GM13977 (cell line): ENCODE measurements at regions not wholly inside any gene's neighbourhood (a gene's known extent, or its start where the extent isn't known, plus 50 kb on each side); places are given as distances from the start of the nearest gene placed in this dataset.

Source experiments
- DNase-seq: peaks from one replicate; pipeline ENCODE4 v3.0.0; 2012; ENCODE audit warnings: low spot score
- in situ Hi-C: fragments of 300-500 bp; cut with MboI; formaldehyde crosslinking; loops from one replicate; pipeline ENCODE4 v1.12.0; 2022; ENCODE audit warnings: low sequenced_read_pairs, low pct_unique_long_range_greater_than_20kb, mixed read lengths, inconsistent platforms; ENCODE audit not compliant: unreplicated experiment
- TF ChIP-seq, protein P1 (sequence below): IDR thresholded peaks from 2 replicates; pipeline ENCODE4 v1.5.1; 2012; ENCODE audit warnings: mild to moderate bottlenecking, control low read depth; ENCODE audit not compliant: insufficient read depth; ENCODE audit errors: extremely low read depth, missing control alignments

DNA sequence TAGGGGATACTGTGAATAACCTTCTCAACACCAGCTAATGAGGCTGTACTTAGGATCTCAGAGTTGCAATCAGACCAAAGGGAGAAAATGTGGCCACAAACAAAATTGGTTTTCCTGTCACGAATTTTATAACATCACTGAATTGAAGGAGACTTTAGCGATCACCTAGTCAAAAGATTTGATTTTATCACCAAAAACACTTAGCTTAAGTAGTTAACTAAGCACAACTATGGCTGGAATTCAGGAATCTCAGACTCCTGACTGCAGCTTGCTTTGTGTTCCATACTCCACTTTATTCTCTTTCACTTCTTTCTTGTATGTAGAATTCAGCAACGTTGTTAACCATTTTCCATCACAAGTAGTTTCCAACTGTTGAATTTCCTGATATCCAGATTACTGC, 152.0 kb downstream of the SLC16A9 start:
- no peak for DNase-seq
- TF ChIP-seq, protein P1, sequence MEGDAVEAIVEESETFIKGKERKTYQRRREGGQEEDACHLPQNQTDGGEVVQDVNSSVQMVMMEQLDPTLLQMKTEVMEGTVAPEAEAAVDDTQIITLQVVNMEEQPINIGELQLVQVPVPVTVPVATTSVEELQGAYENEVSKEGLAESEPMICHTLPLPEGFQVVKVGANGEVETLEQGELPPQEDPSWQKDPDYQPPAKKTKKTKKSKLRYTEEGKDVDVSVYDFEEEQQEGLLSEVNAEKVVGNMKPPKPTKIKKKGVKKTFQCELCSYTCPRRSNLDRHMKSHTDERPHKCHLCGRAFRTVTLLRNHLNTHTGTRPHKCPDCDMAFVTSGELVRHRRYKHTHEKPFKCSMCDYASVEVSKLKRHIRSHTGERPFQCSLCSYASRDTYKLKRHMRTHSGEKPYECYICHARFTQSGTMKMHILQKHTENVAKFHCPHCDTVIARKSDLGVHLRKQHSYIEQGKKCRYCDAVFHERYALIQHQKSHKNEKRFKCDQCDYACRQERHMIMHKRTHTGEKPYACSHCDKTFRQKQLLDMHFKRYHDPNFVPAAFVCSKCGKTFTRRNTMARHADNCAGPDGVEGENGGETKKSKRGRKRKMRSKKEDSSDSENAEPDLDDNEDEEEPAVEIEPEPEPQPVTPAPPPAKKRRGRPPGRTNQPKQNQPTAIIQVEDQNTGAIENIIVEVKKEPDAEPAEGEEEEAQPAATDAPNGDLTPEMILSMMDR, result no peak
- in situ Hi-C loops, result no loop called here

DNA sequence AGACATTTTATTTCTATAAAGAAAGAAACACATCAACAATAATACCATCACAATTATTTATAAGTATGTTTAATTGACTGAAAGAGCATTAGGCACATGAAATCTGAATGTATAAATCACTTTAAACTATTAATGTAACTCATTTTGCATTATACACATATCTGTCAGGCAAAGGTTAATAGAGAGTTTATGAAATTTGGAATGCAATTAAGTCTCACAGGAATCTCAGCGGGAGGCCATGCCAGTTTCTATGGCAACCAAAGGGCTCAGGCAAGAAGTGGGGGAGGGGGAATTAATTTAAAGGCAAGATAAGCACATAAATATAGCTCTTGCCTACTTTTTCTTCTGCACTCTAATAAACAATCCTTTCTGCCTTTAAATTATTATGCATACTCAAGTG, 152.6 kb downstream of the SLC16A9 start:
- in situ Hi-C loops, result no loop called here
- TF ChIP-seq, protein P1, result no peak
- no peak for DNase-seq

DNA sequence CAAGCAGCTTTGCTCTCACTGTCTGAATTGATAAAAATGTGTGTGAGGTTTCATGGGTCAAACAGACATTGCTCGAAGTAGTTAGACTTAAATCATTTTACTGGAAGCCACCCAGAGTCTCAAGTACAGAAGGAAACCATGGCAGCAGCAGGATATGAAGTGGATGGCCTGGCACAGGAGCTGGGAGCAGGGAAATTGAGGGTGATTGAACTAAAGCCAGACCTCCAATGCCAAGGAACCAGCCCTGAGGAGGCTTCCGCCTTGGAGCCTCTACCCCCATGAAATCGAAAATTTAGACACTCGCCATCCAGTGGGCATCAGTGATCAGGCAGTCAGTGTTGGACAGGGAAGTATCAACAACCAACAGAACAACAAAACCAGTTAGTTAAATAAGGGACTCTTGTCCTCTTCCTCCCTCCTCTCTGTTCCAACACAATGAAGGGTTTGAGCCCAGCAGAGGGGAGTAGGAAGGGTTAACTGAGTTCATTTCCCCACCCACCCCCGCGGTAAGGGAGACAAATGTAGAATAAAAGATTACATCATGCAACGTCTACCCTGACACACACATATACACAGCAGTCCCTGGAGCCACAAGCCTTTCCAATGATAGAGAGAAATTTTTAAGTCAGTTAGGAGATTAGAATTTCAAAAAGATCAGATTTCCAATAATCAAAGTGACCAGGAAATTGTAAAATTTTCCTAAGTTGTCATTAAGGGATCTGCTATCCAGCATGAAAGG, 156.3 kb downstream of the SLC16A9 start:
- DNase-seq, result no peak
- in situ Hi-C loops, result no loop called here
- TF ChIP-seq, protein P1, result no peak

DNA sequence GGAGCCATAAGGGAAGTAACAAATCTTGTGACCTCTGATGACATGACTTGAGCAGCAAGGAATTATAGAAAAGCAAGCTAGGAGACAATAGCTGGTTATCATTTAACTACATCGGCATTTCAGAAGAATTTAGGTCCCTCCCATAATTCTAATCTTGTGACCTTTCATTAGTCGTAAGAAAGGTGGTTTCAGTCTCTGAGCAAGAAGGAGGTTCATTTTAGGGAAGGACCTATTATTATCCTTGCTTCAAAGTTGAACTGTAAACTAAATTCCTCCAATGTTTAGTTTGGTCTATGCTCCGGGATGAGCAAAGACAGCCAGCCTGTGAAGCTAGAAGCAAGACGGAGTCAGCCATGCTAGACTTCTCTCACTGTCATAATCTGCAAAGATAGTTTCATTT, 159.6 kb downstream of the SLC16A9 start:
- no peak for DNase-seq
- TF ChIP-seq, protein P1, result no peak
- in situ Hi-C loops, result no loop called here

DNA sequence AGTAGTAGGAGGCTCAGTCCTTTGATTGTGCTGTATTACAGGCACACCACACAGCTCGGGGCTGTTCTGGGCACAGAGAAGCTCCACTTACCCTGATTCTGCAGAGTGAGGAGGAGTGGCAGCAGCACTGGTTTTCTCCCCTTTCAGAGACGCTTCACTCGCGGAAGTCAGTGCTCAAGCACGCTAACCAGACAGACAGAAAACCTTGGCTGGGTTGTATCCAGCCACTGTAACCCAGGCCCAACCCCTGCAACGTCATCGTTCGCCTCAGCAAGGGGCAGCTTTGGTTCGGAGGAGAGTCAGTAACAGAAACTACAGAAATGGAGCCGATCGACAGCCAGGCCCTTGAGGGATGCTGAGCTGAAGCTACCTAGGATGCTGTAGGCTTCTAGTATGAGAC, 171.0 kb downstream of the SLC16A9 start:
- in situ Hi-C loops, result no loop called here

DNA sequence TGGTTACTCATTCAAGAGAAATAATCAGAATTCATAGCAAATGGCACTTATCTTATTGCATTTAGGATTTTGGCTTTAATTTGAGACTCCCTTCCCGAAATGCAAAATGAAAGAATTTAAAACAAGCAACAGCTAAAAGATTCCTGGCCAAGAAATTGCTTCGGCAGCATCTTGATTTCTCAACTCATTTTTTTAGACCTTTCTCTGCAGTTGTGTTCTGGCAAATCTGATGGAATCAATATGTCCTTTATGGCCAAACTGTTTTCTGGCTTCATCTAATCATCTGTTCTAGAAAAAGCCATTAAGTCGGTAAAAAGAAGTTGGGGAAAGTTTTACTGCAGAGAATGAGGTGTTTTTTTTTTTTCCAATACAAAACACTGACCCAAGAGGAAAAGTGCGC, 172.1 kb downstream of the SLC16A9 start:
- in situ Hi-C loops, result no loop called here
- DNase-seq, result no peak
- TF ChIP-seq, protein P1, result no peak

More for the DNA sequence above, 171.0 kb downstream of the SLC16A9 start:
- no peak for DNase-seq
- TF ChIP-seq, protein P1, result no peak
